Heart right ventricle (tissue), 16 donors: ENCODE measurements at regions not wholly inside any gene's neighbourhood (a gene's known extent, or its start where the extent isn't known, plus 50 kb on each side); places are given as distances from the start of the nearest gene placed in this dataset.
"Not testable (repeated sequence)": the region's sequence is repeated elsewhere in the genome, so short reads cannot be mapped to it uniquely, and the experiment has no call there.

Experiments used
- ATAC-seq, 8 donors: fragments of 200-7000 bp; cut with Tn5 transposase; one replicate each; pipeline ENCODE4 v1.9.1; 2020; ENCODE audit warnings: mild to moderate bottlenecking in 8 of 8, moderate library complexity in 8 of 8, moderate number of reproducible peaks in 1 of 8
- DNase-seq, 2 donors: peaks; one replicate each; pipeline ENCODE4 v3.0.0-alpha.2; 2020
- H3K27ac ChIP-seq, 10 donors: fragments of 200-600 bp; sonication (generic) in 2 of 10; one replicate each; pipeline versions ENCODE4 v1.5.0 to v1.8.0; 2020 to 2022; ENCODE audit warnings: mild to moderate bottlenecking in 3 of 10
- H3K27me3 ChIP-seq, 7 donors: fragments of 200-600 bp; one replicate each; pipeline ENCODE4 v1.8.0; 2021 to 2022; ENCODE audit warnings: mild to moderate bottlenecking in 2 of 7
- H3K36me3 ChIP-seq, 9 donors: fragments of 200-600 bp; sonication (generic) in 1 of 9; one replicate each; pipeline versions ENCODE4 v1.5.0 to v1.8.0; 2020 to 2022; ENCODE audit warnings: mild to moderate bottlenecking in 2 of 9
- H3K4me1 ChIP-seq, 9 donors: fragments of 200-600 bp; sonication (generic) in 1 of 9; one replicate each; pipeline versions ENCODE4 v1.5.0 to v1.8.0; 2020 to 2022; ENCODE audit warnings: mild to moderate bottlenecking in 4 of 9
- H3K4me3 ChIP-seq, 10 donors: fragments of 200-600 bp; sonication (generic) in 2 of 10; one replicate each; pipeline versions ENCODE4 v1.5.0 to v1.8.0; 2020 to 2022; ENCODE audit warnings: mild to moderate bottlenecking in 7 of 10, moderate library complexity in 2 of 10
- H3K9me3 ChIP-seq, 11 donors: fragments of 200-600 bp in 10 of 11; sonication (generic) in 2 of 11; one replicate each; pipeline versions ENCODE4 v1.5.0 to v1.8.0; 2013 to 2022; ENCODE audit warnings: mild to moderate bottlenecking in 2 of 11, control low read depth in 1 of 11, moderate library complexity in 1 of 11
- CTCF ChIP-seq, 9 donors: fragments of 200-600 bp; sonication (generic) in 2 of 9; IDR thresholded peaks; one replicate each; pipeline versions ENCODE4 v1.5.0 to v1.8.0; 2021 to 2022; ENCODE audit warnings: antibody characterized with exemption in 9 of 9, mild to moderate bottlenecking in 5 of 9, moderate library complexity in 1 of 9
- WGBS, 2 donors: extraction: QIAGEN DNeasy Blood & Tissue Kit; methylation state at CpG; one replicate each; pipeline ENCODE4 v1.1.7; 2013; ENCODE audit warnings: inconsistent platforms in 1 of 2; 5-methylcytosine and 5-hydroxymethylcytosine counted together
- intact Hi-C, 10 donors: fragments of 100-400 bp; cut with DNase I; formaldehyde crosslinking; loops; one replicate each; pipeline versions ENCODE4 v1.11.1 to v1.14.2; 2022
- donor health status: Arrhythmogenic right ventricular cardiomyopathy.
- donor health status: ischemic (EF 13 %, LVEDD 7.1; RV severe dilation, severe dysfunction).
- donor health status: healthy with polysubstance abuse.
- donor health status: DM: no; HTN: yes; CAD: no.
- donor health status: DM: no; HTN: no; CAD: no.
- donor health status: ischemic (EF 25% LVEDD 6.9; RV normal size, moderate dysfunction).
- donor health status: ischemic (EF 25% LVEDD 5.7; RV mildly dilated, moderate dysfunction).
- donor health status: healthy.
- donor health status: DM: yes; HTN: yes; CAD: no.
- donor health status: Ischemic cardiomyopathy.
- donor health status: ischemic (EF 35%, LVEDD 5.7; RV mildly dilated, moderate dysfunction).
- donor health status: nonischemic (EF 11% LVEDD 7.7; RV severe dilation, severe dysfunction).
- donor health status: DM: yes; HTN: yes; CAD: no.
- donor health status: PGD.
- donor health status: ischemic (EF 29% LVEDD 5.4; RV normal size, mild dysfunction).
- donor health status: nonischemic (EF 23%, LVEDD 6.1; RV moderate dilation, normal function).

DNA sequence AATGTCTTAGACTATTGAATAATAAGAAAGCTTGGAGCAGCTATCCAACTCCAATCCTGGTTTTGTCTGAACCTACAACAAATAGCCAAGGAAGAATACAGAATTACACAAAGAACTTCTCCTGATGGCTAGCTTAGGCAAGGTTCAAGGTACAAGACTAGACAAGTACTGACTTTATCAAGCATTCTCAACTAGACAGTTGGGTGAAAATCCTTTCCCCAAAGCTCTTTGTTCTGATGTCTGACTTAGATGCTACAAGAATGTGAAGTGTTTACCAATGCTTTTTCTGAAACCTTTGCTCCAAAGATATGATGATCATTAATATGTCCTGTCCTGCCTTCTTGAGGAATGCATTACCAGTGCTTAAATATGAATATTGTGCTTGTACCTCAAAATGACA, 113.8 kb downstream of the ANXA2 start:
- intact Hi-C loops = no loop called here
- no peak for DNase-seq
- Histone ChIP-seq H3K4me1 (no peaks in the 10 kb centered on the region), H3K27me3 (peaks cover 0 to 41% (median 24%) of the 10 kb centered on the region in 7 donors), H3K27ac (no peak overlapping the region), H3K9me3 (no peaks in the 10 kb centered on the region), H3K36me3 (no peaks in the 10 kb centered on the region), H3K4me3 (no peak overlapping the region)
- ATAC-seq = no peak
- TF ChIP-seq CTCF (IDR thresholded peaks at IDR 0.05) = no peak

DNA sequence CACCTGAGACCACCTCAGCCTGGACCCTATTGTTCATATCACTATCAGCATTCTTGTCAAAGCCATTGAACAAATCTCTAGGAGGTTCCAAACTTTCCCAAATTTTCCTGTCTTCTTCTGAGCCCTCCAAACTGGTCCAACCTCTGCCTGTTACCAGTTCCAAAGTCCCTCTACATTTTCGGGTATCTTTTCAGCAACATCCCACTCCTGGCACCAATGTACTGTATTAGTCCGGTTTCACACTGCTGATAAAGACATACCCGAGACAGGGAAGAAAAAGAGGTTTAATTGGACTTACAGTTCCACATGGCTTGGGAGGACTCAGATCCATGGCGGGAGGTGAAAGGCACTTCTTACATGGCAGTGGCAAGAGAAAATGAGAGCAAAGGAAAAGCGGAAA, 101.9 kb downstream of the ANXA2 start:
- H3K4me1 ChIP-seq, intact Hi-C loops, H3K9me3 ChIP-seq, H3K36me3 ChIP-seq, H3K27me3 ChIP-seq, ATAC-seq, H3K4me3 ChIP-seq, H3K27ac ChIP-seq, DNase-seq: not testable (repeated sequence)
- whole genome bisulfite sequencing, 2 donors = 93 to 94% methylated on average over 5 of the region's 5 CpGs

DNA sequence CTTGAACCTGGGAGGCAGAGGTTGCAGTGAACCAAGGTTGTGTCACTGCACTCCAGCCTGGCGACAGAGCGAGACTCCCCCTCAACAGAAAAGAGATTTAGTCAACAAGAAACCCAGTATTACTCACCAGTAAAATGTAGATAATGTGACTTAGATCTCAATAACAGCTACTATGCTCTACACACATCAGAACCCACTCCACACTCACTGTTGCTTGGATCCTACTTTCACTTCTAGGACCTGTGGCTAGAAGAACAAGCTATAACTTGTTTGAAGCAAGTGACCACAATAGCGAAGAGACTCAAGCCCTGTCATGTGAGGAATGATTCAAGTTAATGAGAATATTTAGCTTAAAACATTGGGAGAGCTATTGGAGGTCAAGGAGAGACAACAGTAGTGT, 100.7 kb downstream of the ANXA2 start:
- no peak overlapping the region for H3K27ac ChIP-seq
- DNase-seq = no peak
- no peak overlapping the region for H3K4me3 ChIP-seq
- intact Hi-C loops = no loop called here
- no peak for ATAC-seq
- 87 to 92% methylated on average over 3 of the region's 3 CpGs for WGBS, 2 donors
- H3K9me3 ChIP-seq = no peaks in the 10 kb centered on the region
- H3K36me3 ChIP-seq = no peaks in the 10 kb centered on the region
- no peak for TF ChIP-seq CTCF (IDR thresholded peaks at IDR 0.05)
- H3K4me1 ChIP-seq = peaks cover 0 to 5% (median 0%) of the 10 kb centered on the region in 9 donors
- peaks cover 0 to 7% (median 0%) of the 10 kb centered on the region in 7 donors for H3K27me3 ChIP-seq
